ENCODE measurements at regions not wholly inside any gene's neighbourhood (a gene's known extent, or its start where the extent isn't known, plus 50 kb on each side); places are given as distances from the start of the nearest gene placed in this dataset.

- H3K4me3 ChIP-seq (ENCODE audit: low read depth, low read length): no peak overlapping the region
- TF ChIP-seq CTCF (IDR thresholded peaks at IDR 0.05; ENCODE audit: insufficient read depth, low read depth, low read length): no peak
- DNase-seq (ENCODE audit: low read depth): no peak
- ChIA-PET POLR2A (no interaction called here), CTCF (no interaction called here)
- no peaks in the 10 kb centered on the region for H3K27me3 ChIP-seq (ENCODE audit: control insufficient read depth, insufficient read depth, low read length)
- H3K36me3 ChIP-seq (ENCODE audit: control insufficient read depth, insufficient read depth, low read length): no peaks in the 10 kb centered on the region
These were observed 1034.4 kb downstream of the CDH9 start for GRCh38 chr5:26003966-26004365.

GRCh38 chr5:25995209-25995608 is 1043.2 kb downstream of the CDH9 start:
- no peaks in the 10 kb centered on the region for H3K27me3 ChIP-seq (ENCODE audit: control insufficient read depth, insufficient read depth, low read length)
- ChIA-PET POLR2A (no interaction called here), CTCF (no interaction called here)
- TF ChIP-seq CTCF (IDR thresholded peaks at IDR 0.05; ENCODE audit: insufficient read depth, low read depth, low read length): no peak
- no peak overlapping the region for H3K4me3 ChIP-seq (ENCODE audit: low read depth, low read length)
- H3K36me3 ChIP-seq (ENCODE audit: control insufficient read depth, insufficient read depth, low read length): no peaks in the 10 kb centered on the region
- no peak for DNase-seq (ENCODE audit: low read depth)

GRCh38 chr5:25993701-25994100 is 1044.7 kb downstream of the CDH9 start:
- POLR2A ChIA-PET: no interaction called here
- DNase-seq (ENCODE audit: low read depth): no peak
- Histone ChIP-seq H3K36me3 (ENCODE audit: control insufficient read depth, insufficient read depth, low read length) (no peaks in the 10 kb centered on the region), H3K4me3 (ENCODE audit: low read depth, low read length) (no peak overlapping the region), H3K27me3 (ENCODE audit: control insufficient read depth, insufficient read depth, low read length) (no peaks in the 10 kb centered on the region)
- no peak for TF ChIP-seq CTCF (IDR thresholded peaks at IDR 0.05; ENCODE audit: insufficient read depth, low read depth, low read length)
- CTCF ChIA-PET: no interaction called here

- Histone ChIP-seq H3K36me3 (ENCODE audit: control insufficient read depth, insufficient read depth, low read length) (no peaks in the 10 kb centered on the region), H3K27me3 (ENCODE audit: control insufficient read depth, insufficient read depth, low read length) (no peaks in the 10 kb centered on the region), H3K4me3 (ENCODE audit: low read depth, low read length) (no peak overlapping the region)
- no peak for DNase-seq (ENCODE audit: low read depth)
- TF ChIP-seq CTCF (IDR thresholded peaks at IDR 0.05; ENCODE audit: insufficient read depth, low read depth, low read length): no peak
- POLR2A ChIA-PET: no interaction called here
- CTCF ChIA-PET: no interaction called here
These were observed 1046.7 kb downstream of the CDH9 start for GRCh38 chr5:25991639-25992038.

GRCh38 chr5:25990771-25991170 is 1047.6 kb downstream of the CDH9 start:
- no peak for TF ChIP-seq CTCF (IDR thresholded peaks at IDR 0.05; ENCODE audit: insufficient read depth, low read depth, low read length)
- H3K4me3 ChIP-seq (ENCODE audit: low read depth, low read length): no peak overlapping the region
- no peaks in the 10 kb centered on the region for H3K36me3 ChIP-seq (ENCODE audit: control insufficient read depth, insufficient read depth, low read length)
- no peaks in the 10 kb centered on the region for H3K27me3 ChIP-seq (ENCODE audit: control insufficient read depth, insufficient read depth, low read length)
- no peak for DNase-seq (ENCODE audit: low read depth)
- POLR2A ChIA-PET: no interaction called here
- CTCF ChIA-PET: no interaction called here
